ENCODE measurements at regions not wholly inside any gene's neighbourhood (a gene's known extent, or its start where the extent isn't known, plus 50 kb on each side); places are given as distances from the start of the nearest gene placed in this dataset.

DNA sequence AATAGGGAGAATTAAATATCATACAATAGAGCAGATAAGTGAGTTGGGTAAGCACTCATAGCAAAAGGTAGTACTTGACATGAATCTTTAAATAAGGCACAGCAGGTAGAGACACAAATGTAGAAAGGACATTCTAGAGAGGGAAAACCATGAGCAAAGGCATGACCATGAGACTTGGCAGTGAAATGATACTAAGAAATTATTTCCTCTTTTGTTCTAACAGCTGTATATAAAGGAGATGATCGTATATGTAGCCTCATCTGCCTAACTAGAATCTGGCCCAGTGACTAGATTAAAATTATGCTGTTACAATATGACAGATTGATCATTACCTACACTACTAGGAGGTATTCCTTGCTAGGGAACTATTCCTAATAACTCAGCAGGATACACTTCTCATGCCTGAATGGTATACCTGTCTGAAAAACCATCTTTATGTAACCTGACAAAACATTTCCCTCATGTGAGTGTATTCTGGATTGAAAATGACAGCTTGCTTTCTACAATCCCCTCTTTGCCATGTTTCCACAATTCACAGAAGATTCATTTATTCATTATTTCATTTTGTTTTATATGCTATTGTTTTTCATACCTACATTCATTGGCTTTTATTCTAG lies 725.7 kb downstream of the C12orf50 start:
- Histone ChIP-seq H3K4me3 (ENCODE audit: control extremely low read depth in 1 of 5, extremely low read depth in 1 of 5, insufficient read depth in 1 of 5, low read depth in 2 of 5, low read length in 4 of 5) (no peak overlapping the region), H3K9ac (ENCODE audit: low read length) (no peak overlapping the region), H3K27me3 (replicated peaks in 1 of 4; ENCODE audit: control extremely low read depth in 1 of 4, control insufficient read depth in 3 of 4, insufficient read depth in 4 of 4, low read length in 3 of 4) (no peaks in the 10 kb centered on the region), H3K4me2 (replicated peaks; ENCODE audit: low read depth, low read length, poor library complexity, severe bottlenecking) (peak overlapping the region; percentile 24), H3K79me2 (ENCODE audit: control insufficient read depth, insufficient read depth, low read length) (no peaks in the 10 kb centered on the region), H3K4me1 (ENCODE audit: control insufficient read depth in 2 of 2, insufficient read depth in 2 of 2, low read length in 2 of 2) (peaks cover 26% of the 10 kb centered on the region in 2 donors), H3K27ac (ENCODE audit: low read length in 2 of 2) (peak overlapping the region in 1 of 2 donors; percentile 51), H4K20me1 (ENCODE audit: control insufficient read depth, insufficient read depth, low read length, poor library complexity, severe bottlenecking) (no peaks in the 10 kb centered on the region), H2AFZ (ENCODE audit: insufficient read depth, low read depth, low read length, poor library complexity, severe bottlenecking) (peak overlapping the region; percentile 8), H3K9me3 (ENCODE audit: control extremely low read depth in 1 of 3, control insufficient read depth in 2 of 3, insufficient read depth in 1 of 3, low read length in 2 of 3) (peaks cover 0 to 3% (median 0%) of the 10 kb centered on the region in 3 donors), H3K36me3 (replicated peaks in 1 of 2; ENCODE audit: control extremely low read depth in 1 of 2, control insufficient read depth in 1 of 2, extremely low read depth in 1 of 2, insufficient read depth in 2 of 2, low read length in 1 of 2) (no peaks in the 10 kb centered on the region)
- TF ChIP-seq, protein P1, sequence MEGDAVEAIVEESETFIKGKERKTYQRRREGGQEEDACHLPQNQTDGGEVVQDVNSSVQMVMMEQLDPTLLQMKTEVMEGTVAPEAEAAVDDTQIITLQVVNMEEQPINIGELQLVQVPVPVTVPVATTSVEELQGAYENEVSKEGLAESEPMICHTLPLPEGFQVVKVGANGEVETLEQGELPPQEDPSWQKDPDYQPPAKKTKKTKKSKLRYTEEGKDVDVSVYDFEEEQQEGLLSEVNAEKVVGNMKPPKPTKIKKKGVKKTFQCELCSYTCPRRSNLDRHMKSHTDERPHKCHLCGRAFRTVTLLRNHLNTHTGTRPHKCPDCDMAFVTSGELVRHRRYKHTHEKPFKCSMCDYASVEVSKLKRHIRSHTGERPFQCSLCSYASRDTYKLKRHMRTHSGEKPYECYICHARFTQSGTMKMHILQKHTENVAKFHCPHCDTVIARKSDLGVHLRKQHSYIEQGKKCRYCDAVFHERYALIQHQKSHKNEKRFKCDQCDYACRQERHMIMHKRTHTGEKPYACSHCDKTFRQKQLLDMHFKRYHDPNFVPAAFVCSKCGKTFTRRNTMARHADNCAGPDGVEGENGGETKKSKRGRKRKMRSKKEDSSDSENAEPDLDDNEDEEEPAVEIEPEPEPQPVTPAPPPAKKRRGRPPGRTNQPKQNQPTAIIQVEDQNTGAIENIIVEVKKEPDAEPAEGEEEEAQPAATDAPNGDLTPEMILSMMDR (IDR thresholded peaks at IDR 0.05) = no peak
- TF ChIP-seq EZH2 (IDR thresholded peaks at IDR 0.05; ENCODE audit: borderline replicate concordance, insufficient read depth, low read depth, low read length, poor library complexity, severe bottlenecking) = no peak
- no CpG with 5 or more reads among the region's 1 CpG for WGBS (ENCODE audit: insufficient coverage)
- ATAC-seq (ENCODE audit: low read depth) = no peak
- Mint-ChIP-seq H3K27me3 (no peaks in the 10 kb centered on the region), H3K4me1 (peaks cover 24% of the 10 kb centered on the region), H3K27ac (peak overlapping the region; percentile 42), H3K4me3 (no peak overlapping the region), H3K9me3 (ENCODE audit: insufficient read depth) (peaks cover 3% of the 10 kb centered on the region)
- POLR2A ChIA-PET = no interaction called here
- intact Hi-C loops (cut with micrococcal nuclease) = no loop called here
- DNase-seq = peak; percentile 16
- CTCF ChIA-PET = no interaction called here

DNA sequence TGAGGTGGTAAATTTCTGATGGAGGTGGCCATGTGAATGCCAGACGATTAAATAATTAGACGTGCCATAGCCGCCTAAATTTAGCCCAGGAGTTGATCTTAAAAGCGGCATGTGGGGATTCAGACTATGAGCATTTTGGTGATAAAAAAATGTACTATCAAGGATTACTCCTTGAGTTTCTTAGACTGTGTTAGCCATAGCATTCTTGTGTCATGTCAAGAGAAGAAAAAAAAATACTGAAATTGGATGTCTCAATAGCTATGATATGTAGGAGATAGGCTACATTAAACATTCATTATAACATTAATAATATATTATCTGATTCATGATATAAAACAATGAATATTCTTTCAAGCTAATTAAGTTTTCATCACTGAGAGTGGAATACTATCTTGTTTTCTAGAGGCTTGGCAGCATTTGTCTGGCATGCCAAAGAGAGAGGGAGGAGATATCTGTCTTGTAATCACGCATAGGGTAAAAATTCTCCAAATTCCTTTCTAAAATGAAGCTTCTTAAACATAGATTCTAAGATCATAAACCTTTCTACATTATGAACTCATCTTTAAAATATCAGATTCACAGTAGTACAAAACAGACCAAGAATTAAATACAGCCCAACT lies 727.0 kb downstream of the C12orf50 start:
- H3K4me3 Mint-ChIP-seq = no peak overlapping the region
- H3K27me3 Mint-ChIP-seq = no peaks in the 10 kb centered on the region
- H3K27ac ChIP-seq (ENCODE audit: low read length in 2 of 2) = no peak overlapping the region
- H3K4me3 ChIP-seq (ENCODE audit: control extremely low read depth in 1 of 5, extremely low read depth in 1 of 5, insufficient read depth in 1 of 5, low read depth in 2 of 5, low read length in 4 of 5) = no peak overlapping the region
- H3K4me1 Mint-ChIP-seq = peaks cover 23% of the 10 kb centered on the region
- no peak for TF ChIP-seq EZH2 (IDR thresholded peaks at IDR 0.05; ENCODE audit: borderline replicate concordance, insufficient read depth, low read depth, low read length, poor library complexity, severe bottlenecking)
- TF ChIP-seq, protein P1 (IDR thresholded peaks at IDR 0.05) = no peak
- intact Hi-C loops (cut with micrococcal nuclease) = no loop called here
- H2AFZ ChIP-seq (ENCODE audit: insufficient read depth, low read depth, low read length, poor library complexity, severe bottlenecking) = no peak overlapping the region
- ChIA-PET CTCF (no interaction called here), POLR2A (no interaction called here)
- H3K9me3 ChIP-seq (ENCODE audit: control extremely low read depth in 1 of 3, control insufficient read depth in 2 of 3, insufficient read depth in 1 of 3, low read length in 2 of 3) = peaks cover 0 to 3% (median 0%) of the 10 kb centered on the region in 3 donors
- no peak overlapping the region for H3K4me2 ChIP-seq (replicated peaks; ENCODE audit: low read depth, low read length, poor library complexity, severe bottlenecking)
- H4K20me1 ChIP-seq (ENCODE audit: control insufficient read depth, insufficient read depth, low read length, poor library complexity, severe bottlenecking) = no peaks in the 10 kb centered on the region
- H3K4me1 ChIP-seq (ENCODE audit: control insufficient read depth in 2 of 2, insufficient read depth in 2 of 2, low read length in 2 of 2) = peaks cover 26% of the 10 kb centered on the region in 2 donors
- no peaks in the 10 kb centered on the region for H3K79me2 ChIP-seq (ENCODE audit: control insufficient read depth, insufficient read depth, low read length)
- no peak for DNase-seq
- no peak overlapping the region for H3K9ac ChIP-seq (ENCODE audit: low read length)
- H3K27me3 ChIP-seq (replicated peaks in 1 of 4; ENCODE audit: control extremely low read depth in 1 of 4, control insufficient read depth in 3 of 4, insufficient read depth in 4 of 4, low read length in 3 of 4) = no peaks in the 10 kb centered on the region
- WGBS (ENCODE audit: insufficient coverage) = 96% methylated on average over 4 of the region's 5 CpGs
- H3K27ac Mint-ChIP-seq = no peak overlapping the region
- H3K36me3 ChIP-seq (replicated peaks in 1 of 2; ENCODE audit: control extremely low read depth in 1 of 2, control insufficient read depth in 1 of 2, extremely low read depth in 1 of 2, insufficient read depth in 2 of 2, low read length in 1 of 2) = no peaks in the 10 kb centered on the region
- ATAC-seq (ENCODE audit: low read depth) = no peak
- H3K9me3 Mint-ChIP-seq (ENCODE audit: insufficient read depth) = peaks cover 3% of the 10 kb centered on the region

Data from B cell (primary cell).